ENCODE measurements at regions not wholly inside any gene's neighbourhood (a gene's known extent, or its start where the extent isn't known, plus 50 kb on each side); places are given as distances from the start of the nearest gene placed in this dataset.
A peak's percentile ranks its signal among the peaks of the same experiment; 100 is the strongest.
"Not testable (repeated sequence)": the region's sequence is repeated elsewhere in the genome, so short reads cannot be mapped to it uniquely, and the experiment has no call there.

GRCh38 chr15:54841701-54842305 lies 354.9 kb downstream of the RSL24D1 start:
- DNase-seq, result no peak

GRCh38 chr15:54840621-54841398 lies 355.9 kb downstream of the RSL24D1 start:
- DNase-seq, result peak in 1 of 3 donors; percentile 21

DNA sequence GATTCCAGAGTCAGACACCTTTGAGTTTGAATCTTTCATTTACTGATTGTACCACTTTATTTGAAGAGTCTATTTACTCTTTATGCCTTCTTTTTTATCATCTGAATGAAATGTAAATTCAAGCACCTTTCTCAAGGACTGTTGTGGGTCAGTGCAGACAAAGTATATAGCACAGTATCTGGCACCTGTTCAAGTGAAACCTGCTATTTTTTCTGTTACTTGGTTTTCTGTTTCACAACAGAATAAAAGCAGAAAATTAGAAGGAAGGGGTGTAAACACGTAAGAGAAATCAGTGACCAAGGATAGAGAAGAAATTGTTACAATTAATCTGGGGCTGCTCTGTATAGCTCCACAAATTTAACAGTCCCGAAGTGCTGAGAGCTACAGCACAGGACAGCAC lies 357.4 kb downstream of the RSL24D1 start:
- DNase-seq, result no peak

- DNase-seq, result no peak
These were observed 360.5 kb downstream of the RSL24D1 start for GRCh38 chr15:54836052-54836795.

DNA sequence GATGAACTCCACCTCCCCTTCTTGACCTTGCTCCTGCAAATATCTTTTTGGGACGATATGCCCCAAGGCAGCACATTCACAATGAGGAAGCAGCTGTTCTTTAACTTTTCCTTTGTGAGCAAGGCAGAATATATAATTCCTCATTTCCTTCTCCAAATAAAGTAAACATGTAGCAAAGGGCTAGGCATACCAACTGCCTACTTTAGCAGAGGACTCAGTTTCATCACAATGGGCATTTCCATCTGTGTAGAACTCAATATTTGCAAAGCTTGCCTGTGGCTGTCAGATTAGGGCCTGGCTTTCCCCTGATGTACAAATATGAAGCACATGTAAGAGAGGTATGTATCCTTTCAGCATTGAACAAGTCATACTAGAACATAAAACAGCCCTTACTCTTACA lies 366.9 kb downstream of the RSL24D1 start:
- no peak for DNase-seq

DNA sequence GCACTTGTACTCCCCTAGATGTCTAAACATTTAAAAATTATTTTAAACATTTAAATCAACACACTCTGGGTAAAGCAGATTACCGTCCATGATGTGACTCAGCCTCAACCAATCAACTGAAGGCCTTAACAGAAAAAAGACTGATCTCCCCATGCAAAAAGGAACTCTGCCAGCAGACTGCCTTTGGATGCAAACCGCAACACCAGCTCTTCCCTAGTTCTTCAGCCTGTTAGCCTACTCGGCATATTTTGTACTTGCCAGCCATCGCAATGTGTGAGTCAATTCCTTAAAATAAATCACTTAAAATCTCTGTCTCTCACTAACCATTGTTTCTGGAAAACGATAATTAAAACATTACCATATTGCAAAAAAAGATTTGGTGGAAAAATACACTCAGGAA lies 375.9 kb downstream of the RSL24D1 start:
- peak in 2 of 3 donors; percentile 10 to 24 for DNase-seq

- no peak for DNase-seq
These were observed 376.6 kb downstream of the RSL24D1 start for GRCh38 chr15:54820098-54820497.

- DNase-seq, result no peak
These were observed 380.3 kb downstream of the RSL24D1 start for GRCh38 chr15:54816401-54816800.

- no peak for DNase-seq
These were observed 381.2 kb downstream of the RSL24D1 start for GRCh38 chr15:54815556-54815955.

- DNase-seq, result no peak
These were observed 384.4 kb downstream of the RSL24D1 start for GRCh38 chr15:54812383-54812782.

DNA sequence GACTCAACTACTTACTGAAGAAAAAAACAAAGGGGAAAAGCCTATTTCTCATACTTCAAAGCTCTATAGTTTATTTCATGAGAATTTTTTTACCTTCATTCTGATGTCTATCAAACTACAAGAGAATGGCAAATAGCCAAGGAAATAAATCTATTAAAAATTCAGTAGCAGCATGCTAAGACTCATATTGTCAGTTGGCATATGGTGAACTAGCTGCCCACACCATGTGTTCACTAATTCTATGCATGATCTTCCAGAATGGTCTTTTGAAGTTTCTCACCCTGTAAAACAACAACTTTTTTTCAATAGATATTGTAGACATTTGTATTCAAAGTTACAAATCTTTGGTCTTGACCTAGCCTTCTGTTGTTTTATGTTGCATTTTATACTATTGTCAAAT lies 386.2 kb downstream of the RSL24D1 start:
- no peak for DNase-seq

DNA sequence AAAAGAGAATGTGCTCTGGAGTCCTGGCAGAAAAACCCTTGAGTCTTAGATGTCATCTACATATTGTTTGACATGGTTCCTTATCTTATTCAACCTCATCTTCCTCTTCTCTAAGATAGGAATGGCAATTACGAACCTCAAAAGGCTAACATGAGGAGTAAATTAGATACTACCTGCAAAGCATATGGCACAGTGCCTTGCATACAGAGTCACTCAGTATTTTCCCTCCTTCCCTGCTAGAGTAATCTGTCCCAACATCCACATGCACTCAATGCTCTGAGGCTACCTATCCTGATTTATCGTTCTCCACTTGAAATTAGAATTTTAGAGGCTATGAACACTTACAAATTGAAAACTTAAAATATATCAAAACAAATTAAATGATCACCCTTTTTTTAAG lies 386.7 kb downstream of the RSL24D1 start:
- DNase-seq, result no peak

- DNase-seq, result no peak
These were observed 388.4 kb downstream of the RSL24D1 start for GRCh38 chr15:54808321-54808720.

- DNase-seq, result no peak
These were observed 392.8 kb downstream of the RSL24D1 start for GRCh38 chr15:54803987-54804386.

- DNase-seq, result no peak
These were observed 393.5 kb downstream of the RSL24D1 start for GRCh38 chr15:54803134-54803808.

- DNase-seq, result no peak
These were observed 404.2 kb downstream of the RSL24D1 start for GRCh38 chr15:54792526-54792925.

DNA sequence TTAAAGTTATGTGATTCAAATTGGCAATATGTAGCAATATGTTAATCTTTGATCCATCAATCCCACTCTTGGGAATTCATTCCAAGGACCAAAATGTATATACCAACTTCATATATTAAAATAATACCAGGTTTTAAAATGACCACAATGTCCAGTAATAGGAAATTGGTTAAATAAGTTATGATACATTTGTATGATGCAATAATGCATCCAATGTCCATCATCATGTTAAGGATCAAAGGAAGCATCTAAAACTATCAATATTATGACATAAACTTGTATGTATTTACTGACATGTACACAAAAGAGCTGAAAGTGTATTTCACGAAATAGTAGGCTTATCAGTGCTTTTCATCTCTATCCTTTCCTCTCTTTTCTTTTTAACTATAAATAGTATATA lies 406.0 kb downstream of the RSL24D1 start:
- no peak for DNase-seq

DNA sequence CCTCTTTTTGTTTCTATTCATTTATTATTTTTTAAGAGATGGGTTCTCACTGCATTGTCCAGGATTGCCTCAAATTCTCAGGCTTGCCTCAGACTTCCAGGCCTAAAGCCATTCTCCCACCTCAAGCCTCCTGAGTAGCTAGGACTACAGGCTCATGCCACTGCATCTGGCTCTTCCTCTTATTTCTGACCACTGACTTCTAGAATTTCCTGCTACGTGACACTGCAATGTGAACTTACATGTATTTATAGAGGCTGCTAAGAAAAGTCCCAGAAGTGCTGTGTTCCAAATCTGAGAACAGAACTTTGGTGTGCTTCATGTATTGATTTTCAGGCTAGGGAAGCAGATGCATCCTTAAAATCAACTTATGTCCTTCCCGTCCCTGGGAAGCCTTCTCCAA lies 407.4 kb downstream of the RSL24D1 start:
- peak; percentile 6 to 21 (median 9) for DNase-seq

DNA sequence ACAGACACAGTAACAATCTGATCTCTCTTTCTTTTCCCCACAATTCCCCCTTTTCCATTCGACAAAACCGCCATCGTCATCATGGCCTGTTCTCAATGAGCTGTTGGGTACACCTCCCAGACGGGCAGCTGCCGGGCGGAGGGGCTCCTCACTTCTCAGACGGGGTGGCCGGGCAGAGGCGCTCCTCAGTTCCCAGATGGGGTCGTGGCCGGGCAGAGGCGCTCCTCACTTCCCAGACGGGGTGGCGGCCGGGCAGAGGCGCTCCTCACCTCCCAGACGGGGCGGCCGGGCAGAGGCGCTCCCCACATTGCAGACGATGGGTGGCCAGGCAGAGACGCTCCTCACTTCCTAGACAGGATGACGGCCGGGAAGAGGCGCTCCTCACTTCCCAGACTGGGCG lies 415.5 kb downstream of the RSL24D1 start:
- not testable (repeated sequence) for DNase-seq

DNA sequence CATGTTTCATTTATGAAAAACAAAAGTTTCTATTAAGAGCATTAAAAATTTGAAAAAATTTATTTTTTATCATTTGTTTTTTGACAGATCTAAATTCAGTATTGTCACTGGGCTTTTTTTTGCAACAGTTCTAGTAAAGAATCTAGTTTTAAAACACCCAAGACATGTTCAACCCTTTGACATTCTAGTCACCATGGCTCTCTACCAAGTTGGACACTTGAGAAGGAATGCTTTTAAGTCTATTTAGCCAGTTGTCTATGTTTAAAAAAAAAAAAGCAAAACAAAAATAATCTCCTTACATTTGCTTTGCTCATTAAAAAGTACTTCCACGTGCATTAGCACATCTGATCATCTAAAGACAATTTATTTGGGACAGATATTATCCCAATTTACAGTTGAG lies 417.5 kb downstream of the RSL24D1 start:
- DNase-seq, result no peak

GRCh38 chr15:54776410-54776809 lies 420.3 kb downstream of the RSL24D1 start:
- DNase-seq, result no peak

DNA sequence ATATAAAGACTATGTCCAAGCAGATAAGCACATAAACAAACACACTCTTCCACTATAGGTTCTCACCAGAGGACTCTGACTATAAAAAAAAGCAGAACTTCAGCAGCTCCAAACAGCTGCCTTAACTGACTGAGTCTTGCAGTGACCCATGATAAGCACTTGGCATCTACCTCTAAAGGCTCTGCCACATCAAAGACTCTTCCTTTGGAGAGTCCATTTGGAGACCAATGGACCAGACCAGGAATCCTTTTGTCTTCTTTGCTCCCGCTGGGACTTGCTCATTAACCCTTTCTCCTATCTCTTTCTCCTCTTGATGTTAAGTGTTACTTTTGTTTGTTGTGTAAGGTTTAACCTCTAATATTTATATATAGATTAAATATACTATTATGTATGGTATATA lies 424.1 kb downstream of the RSL24D1 start:
- DNase-seq, result no peak
